NCI-H1694 (cell line): ENCODE measurements at regions not wholly inside any gene's neighbourhood (a gene's known extent, or its start where the extent isn't known, plus 50 kb on each side); places are given as distances from the start of the nearest gene placed in this dataset.
"Not testable (repeated sequence)": the region's sequence is repeated elsewhere in the genome, so short reads cannot be mapped to it uniquely, and the experiment has no call there.

Source experiments
- DNase-seq: peaks from one replicate; lab custom pipeline; 2025; lab: John Stamatoyannopoulos, UW

DNA sequence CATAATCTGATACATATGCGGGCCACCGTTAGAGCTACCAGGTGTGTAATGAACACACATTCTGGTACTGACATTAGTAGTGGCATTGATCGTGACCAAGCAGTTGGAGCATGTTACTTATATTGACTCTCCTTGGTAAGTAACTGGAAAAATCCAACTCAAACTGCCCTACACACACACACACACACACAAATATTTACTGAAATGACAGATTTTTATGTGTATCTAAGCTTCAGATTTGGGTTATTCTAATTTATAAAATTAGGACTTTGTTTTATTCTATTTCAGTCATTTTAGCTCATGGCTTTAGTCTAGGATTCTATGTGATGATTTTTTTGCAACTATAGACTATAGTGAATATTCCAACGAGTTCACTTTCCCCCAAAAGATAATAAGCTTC, 1280.2 kb upstream of the ACO1 start:
- DNase-seq, result no peak

DNA sequence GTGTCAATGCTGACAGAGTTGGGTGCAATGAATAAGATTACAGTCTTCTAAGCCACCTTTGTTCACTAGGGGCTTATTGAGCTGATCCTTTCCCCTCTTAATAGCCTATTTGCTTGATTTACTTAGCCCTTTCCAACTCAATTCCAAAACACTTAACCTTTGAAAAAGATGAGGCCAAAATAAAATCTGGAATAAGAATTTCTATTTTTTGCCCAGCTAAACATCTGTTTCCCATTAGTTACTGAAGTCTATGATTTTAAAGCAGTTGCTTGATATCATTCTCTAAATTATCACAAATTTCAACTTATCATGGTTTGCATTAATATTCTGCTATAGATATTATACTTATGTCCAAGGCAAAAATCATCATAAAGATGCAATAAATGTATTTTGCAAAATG, 1272.0 kb upstream of the ACO1 start:
- no peak for DNase-seq

DNA sequence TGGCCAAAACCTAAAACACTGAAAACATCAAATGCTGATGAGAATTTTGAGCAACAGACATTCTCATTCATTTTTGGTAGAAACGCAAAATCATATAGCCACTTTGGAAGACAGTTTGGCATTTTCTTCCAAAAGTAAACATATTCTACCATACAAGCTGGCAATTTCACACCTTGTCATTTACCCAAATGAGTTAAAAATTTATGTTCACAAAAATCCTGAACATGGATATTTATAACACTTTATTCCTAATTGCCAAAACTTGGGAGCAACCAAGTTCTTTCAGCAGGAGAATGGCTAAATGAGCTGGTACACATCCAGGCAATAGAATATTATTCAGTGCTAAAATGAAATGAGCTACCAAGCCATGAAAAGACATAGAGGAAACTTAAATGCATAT, 1270.1 kb upstream of the ACO1 start:
- no peak for DNase-seq

DNA sequence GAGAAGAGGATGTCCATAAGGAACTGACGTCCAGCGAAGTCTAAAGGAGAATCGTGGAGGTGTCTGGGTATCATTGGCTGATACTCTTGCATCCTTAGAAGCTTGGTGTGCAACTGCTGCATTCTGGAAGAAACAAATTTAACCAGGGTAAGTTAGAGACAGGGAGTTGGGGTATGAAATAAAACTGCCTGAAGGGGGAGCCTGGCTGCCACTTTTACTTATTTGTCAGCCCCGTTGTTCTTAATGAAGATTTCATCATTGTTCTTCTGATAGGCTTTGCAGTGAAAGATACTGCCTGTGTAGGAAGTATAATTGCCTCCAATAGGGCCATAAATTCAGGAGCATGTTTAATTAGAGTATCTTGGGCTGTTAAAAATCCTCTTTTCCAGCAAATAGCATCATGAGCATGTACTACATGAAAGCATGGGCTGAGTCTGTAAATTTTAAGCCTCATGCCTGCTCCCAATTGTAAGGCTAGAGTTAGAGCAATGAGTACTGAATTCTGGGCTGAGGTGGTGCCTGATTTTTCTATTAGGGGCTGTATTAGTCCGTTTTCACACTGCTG, 1264.5 kb upstream of the ACO1 start:
- peak; percentile 67 for DNase-seq

DNA sequence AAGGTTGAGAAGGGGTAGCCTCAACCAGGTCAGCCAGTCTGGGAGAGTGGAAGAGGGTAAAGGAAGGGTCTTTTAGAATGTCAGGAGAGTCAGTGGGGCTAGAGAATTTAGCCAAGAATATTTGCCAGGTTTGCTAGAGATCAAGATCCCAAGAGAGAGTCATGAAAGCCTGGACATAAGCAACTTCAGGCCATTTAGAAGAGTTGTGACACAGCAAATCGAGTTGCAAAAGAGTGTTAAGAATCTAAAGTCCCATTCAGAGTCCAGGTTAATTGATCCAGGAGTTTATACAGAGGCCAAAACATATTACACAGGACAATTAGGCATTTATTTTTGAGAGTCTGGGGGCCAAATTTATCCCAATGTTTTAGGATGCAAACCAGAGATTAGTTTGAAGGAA, 1260.1 kb upstream of the ACO1 start:
- no peak for DNase-seq

DNA sequence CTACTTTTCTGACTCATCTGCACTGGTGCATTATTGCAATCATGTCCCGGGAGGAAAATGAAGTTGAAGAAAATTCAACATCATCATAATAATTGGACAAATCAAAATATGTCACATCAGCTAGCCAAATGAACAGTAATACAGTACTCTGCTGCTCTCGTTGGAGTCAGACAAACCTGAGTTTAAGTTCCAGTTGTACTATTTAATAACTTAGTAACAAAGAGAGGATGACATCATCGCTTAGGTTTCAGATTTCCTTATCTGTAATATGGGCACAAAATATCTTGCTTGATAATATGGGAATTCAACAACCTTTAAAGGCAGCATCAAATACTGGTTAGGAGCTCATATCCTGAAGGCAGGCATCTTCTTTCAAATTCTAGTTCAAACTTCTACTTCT, 1248.9 kb upstream of the ACO1 start:
- no peak for DNase-seq

DNA sequence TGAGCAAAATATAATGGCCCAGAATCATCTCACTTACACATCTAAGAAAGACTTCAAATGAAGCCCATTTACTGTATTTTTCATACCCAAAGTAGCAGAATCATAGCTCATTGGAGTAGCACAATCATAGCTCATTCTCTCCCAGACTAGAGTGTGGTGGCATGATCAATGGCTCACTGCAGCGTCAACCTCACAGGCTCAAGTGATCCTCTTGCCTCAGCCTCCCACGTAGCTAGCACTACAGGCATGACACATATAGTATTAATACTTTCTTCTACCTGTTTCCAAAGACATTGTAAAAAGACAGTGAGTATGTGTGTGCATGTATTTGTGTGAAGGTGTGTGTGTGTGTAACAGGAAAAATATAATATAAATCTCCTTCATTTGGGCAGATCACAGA, 1247.9 kb upstream of the ACO1 start:
- DNase-seq, result no peak

DNA sequence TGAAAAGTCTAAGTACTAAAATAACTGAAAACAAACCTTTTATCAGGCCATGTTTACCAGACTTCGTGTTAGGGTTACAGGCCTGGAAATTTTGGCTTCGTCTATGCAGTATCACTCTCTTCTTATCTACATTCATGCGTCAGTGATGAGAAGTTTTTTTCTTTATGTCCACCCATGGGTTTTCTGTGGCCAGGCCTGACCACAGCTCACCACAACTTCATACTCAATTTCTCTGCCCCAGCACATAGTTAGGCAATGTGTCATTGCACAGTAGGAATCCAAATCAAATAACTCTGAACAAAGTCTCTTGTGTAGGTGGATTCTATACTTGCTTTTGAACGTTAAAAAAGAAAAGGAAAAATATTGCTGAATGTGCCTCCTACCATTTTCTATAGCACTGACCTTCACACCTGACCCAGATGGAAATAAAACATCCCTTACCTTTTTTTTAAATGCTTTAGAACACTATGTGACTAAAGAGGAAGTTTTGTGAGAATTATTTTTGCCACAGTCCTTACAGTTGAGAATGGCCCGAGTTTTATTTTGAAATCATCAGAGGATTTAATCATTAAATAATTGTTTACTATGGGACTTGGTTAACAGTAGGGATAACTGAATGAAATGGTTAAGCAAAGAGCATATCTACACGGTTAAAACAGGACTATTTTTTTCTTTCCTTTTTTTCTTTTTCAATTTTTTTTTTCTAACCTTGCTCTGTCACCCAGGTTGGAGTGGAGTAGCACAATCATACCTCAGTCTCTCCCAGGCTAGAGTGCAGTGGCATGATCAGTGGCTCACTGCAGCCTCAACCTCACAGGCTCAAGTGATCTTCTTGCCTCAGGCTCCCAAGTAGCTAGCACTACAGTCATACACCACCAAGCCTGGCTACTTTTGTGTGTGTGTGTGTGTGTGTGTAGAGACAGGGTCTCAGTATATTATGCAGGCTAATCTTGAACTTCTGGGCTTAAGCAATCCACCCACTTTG, 1247.0 kb upstream of the ACO1 start:
- DNase-seq, result no peak

DNA sequence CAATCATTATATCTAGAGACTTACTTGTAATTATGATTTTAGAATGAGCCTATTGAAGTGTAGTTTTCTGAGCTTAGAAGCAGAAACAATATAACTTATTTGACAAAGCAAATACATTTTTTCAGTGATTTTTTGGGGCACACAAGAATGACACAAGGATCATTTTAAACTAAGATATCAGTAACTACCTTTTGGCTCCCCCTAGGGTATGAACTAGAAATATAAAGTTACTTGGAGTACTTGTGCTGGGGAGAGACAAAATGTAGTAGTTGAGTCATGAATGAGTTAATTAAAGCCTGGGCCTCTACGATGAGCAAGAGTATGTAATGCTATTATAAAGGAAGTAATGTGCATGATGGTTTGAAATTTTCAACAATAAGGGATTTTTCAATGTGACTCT, 1244.1 kb upstream of the ACO1 start:
- no peak for DNase-seq

DNA sequence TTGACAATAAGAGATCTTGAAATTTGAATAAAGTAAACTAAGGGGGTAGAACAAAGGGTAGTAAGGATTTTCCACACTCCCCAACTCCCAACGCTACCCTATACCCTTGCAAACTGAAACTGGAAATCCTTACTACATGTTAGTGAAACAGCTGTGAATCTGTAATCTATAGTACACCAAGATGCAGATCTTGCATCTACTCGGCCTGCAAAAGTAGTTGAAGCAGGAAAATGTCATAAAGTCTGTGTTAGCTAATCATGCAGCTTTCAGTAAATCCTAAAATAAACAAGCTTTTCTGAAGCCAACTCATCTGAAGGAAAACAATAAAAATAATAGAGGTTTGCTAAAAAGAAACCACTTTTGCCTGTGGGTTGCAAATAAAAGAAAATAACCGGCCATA, 1242.0 kb upstream of the ACO1 start:
- no peak for DNase-seq

DNA sequence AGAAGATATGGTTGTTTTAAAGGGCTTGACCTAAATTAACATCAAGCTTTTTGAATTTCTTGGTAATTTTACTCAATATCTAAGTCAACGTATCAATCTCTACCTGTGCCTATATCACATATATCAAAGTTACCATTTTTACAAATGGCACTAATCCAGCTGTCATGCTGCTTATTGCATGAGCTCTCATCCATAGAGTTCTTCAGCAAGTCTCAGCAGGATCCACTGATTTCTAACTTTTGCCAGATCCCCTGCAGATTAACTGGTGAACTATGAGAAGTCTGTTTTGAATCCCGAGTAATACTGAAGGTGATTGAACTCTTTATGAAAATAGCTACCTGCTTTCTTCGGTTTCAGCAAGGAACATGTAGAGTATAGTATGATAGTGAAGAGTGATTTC, 1239.8 kb upstream of the ACO1 start:
- DNase-seq, result no peak

DNA sequence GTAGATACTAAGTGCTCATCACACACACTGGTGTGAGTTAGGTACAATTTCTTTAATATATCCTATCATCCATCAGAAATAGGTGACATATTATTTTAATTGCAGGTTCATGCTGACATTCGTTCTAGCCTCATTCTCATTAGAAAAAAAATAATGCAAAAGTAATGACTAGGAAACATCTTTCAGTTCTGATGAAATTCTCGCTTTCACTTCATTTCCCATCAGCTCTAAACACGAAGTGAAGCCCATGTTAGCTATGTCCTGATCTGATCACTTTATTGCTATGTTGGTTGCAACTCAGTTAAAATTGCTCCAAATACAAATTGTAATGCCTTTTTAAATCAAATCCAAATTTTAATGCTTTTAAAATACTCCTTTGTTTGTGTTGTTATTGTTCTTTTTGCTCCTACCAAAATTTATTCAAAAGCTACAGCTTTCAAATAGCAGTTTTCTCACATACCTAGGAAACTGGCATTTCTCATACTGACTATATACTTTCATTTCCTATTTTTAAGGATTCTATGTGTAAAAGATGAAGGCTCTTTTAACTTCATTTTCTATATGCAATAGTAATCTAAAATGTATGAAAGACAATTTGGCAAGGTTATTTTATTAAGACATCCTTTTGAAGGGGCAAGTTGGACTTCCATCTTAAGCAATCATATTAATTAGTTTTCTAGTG, 1237.8 kb upstream of the ACO1 start:
- no peak for DNase-seq

DNA sequence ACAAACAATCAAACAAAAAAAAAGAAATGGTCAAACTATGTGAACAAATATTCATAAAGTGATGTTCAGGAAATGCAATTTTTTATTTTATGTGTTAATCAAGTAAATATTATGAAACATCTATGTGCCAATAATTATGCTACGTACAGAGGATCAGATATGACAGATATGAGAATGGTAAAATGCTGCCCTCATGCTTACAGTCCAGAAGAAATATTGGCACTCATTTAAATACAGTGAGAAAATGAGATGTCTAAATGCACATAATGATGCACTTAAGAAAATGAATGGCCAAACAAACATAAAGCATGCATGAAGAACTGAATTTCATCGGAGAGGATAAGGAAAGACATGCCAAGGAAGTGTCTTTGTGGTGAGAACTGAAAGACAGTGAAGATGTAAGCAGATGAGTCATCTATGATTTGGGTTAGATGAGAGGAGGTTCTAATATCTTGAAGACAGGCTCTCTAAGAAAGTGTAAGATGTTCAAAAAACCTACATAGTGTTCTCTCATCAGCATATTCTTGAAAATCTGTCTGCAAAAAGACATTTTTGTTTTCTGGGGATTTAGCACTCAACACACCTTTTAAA, 1231.1 kb upstream of the ACO1 start:
- no peak for DNase-seq

DNA sequence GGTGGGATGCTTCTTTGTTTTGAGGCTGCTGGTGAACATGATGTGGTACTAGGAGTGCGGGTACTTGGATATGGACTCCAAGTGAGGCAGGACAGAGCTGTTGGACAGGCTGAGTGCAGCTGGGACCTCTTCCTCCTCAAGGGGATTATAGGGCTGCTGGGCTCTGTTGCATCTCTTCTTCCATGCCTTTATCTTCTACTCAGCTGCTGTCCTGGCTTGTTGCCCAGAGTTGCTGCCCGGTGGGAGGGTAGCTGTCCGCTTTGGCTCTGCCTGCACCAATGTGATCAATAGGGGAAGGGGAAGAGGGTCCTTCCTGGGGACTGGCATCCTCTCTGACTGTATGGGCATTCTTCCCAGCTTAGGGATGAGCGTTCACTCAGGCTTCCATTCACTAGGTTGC, 1217.9 kb upstream of the ACO1 start:
- DNase-seq, result no peak

DNA sequence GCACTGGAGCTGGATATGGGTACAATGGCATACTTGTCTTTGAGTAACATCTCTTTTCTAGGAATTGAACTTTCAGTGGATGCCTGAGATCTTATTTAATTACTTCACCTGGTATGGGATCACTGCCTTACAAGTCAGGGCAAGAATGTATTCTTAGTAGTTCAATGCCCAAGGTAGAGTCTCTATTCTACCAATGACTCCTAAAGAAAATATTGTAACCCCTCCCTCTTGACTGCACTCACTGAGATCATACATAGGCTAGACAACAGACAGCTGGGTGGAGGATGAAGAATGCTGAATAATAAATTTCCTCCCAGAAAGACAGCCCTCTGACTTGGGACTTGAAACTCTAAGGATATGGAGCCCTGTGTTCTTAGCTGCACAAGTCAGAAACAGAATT, 1216.3 kb upstream of the ACO1 start:
- no peak for DNase-seq

DNA sequence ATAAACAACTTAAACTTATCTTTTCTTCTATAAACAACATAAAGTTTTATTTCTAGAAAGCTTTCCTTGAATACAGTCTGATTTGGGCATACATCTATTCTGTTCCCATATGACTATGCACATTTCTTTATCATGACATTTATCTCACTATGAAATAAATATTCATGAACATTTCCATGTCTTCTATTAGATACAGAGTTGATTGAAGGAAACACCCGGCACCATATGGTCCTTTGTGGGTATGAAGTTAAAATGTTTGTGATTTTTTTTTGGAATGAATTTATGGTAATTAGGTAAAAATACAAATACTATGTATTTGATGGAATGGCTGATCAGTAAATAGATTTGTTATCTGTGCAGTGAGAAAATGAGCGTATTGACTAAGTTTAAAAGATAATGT, 1209.8 kb upstream of the ACO1 start:
- no peak for DNase-seq

DNA sequence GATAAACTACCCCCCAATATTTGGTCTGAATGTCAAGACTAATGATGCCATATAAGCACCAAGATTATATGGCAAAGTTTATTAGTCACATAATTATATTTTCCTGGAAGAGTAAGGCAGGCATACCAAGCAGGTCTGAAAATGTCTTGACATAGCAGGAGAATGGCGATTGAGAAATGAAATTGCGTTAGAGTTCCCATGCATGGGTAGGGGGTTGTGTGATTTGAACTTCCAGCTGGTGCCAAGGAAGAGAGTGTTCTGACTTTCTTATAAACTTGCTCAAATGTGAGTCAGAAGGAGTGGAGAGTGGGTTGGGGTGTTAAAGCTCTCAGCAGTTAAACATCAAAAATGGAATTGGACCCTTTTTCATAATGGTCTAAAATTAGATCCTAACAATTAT, 1200.6 kb upstream of the ACO1 start:
- no peak for DNase-seq

DNA sequence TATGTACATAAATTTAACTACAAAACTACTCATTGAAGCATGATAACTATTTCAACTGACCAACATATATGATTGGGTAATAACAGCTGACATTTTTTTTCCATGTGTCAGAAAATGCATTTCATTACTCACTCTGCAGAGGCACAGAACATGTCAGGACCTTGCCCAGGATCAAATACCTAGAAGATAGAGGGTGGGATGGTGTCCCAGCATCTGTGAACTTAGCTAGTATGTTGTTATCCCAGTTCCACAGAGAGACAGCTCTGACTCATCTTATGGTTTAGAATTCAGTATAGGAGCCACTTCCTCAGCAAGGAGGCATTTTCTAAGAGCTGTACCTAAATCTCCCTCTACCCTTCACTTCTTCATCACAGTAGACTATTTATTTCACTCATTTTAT, 1198.6 kb upstream of the ACO1 start:
- no peak for DNase-seq

DNA sequence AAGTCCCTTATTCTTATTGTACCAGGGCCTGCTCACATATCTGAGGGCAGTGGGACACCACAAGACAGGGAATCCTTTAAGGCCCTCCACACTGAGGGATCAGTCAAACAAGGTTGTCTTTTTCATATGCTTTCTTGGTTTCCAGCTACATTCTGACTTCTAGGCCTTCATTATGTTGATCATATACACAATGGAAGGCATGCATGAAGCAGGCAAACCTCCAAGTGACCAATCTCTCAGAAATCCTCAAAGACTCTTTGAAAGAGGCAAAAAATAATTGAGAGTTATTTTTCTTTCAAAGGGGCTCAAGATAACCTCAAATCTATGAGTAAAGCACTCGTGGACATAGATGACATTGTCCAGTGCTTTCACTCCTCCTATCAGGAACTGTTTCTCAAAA, 1195.9 kb upstream of the ACO1 start:
- DNase-seq, result no peak

DNA sequence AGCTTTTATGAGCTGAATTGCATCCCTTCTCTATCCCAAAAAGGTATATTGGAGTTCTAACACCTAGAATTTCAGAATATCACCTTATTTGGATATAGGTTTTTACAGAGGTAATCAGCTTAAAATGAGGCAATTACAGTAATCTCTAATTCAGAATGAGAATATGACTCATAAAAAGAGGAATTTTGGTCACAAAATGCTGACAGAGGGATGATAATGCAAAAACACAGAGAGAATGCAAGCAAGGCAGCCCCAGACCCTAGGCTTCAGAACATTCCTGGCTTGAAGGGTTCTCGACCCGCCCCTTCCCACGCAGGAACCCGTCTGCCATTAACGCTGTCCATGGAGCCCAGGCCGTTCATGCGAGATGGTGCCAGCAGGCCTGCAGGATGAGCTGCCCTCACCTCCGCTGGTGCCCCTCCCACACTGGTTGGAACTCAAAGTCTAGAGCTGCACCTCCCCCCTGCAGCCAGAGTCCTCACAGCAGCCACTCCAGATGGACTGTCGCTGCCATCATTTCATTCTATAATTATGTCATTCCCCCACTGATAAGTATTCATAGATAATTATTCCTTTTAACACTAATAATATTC, 1173.4 kb upstream of the ACO1 start:
- DNase-seq, result no peak

DNA sequence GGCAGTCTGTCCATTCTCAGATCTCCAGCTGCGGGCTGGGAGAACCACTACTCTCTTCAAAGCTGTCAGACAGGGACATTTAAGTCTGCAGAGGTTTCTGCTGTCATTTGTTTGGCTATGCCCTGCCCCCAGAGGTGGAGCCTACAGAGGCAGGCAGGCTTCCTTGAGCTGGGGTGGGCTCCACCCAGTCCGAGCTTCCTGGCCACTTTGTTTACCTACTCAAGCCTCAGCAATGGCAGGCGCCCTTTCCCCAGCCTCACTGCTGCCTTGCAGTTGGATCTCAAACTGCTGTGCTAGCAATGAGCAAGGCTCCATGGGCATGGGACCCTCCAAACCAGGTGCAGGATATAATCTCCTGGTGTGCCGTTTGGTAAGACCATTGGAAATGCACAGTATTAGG, 1154.5 kb upstream of the ACO1 start:
- not testable (repeated sequence) for DNase-seq

DNA sequence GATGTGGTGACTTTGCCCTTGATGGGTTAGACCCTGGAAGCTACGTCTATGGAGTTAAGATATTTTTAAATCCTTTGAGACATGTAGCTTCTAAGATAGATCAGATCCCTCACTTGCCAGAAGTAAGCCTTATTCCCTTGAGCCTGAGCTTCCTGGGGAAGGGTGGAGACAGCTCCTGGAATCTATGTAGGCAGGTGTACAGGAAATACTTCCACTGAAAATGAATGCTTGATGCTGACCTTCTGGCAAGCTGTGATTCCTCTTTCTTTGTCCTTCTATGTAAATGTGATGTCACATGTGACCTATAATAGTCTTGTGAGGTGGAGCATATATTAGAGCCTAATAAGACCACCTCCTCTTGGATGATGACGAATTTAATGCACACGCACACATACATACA, 1152.0 kb upstream of the ACO1 start:
- DNase-seq, result no peak
